Sigmoid colon (tissue), 6 donors: ENCODE measurements at regions not wholly inside any gene's neighbourhood (a gene's known extent, or its start where the extent isn't known, plus 50 kb on each side); places are given as distances from the start of the nearest gene placed in this dataset.

ENCODE experiments used
- DNase-seq: peaks from one replicate; pipeline ENCODE4 v3.0.0-alpha.2; 2019
- H3K27ac ChIP-seq, 4 donors: fragments of 200-600 bp; sonication (generic); one replicate each; pipeline ENCODE4 v1.5.1; 2016 to 2019; ENCODE audit warnings: mild to moderate bottlenecking in 1 of 4
- H3K27me3 ChIP-seq, 3 donors: fragments of 200-600 bp; sonication (generic); one replicate each; pipeline ENCODE4 v1.5.1; 2019; ENCODE audit warnings: mild to moderate bottlenecking in 1 of 3
- H3K36me3 ChIP-seq, 4 donors: fragments of 200-600 bp; sonication (generic); one replicate each; pipeline ENCODE4 v1.5.1; 2016 to 2019
- H3K4me1 ChIP-seq, 4 donors: fragments of 200-600 bp; sonication (generic); one replicate each; pipeline ENCODE4 v1.5.1; 2017 to 2019
- H3K4me3 ChIP-seq, 4 donors: fragments of 200-600 bp; sonication (generic); one replicate each; pipeline ENCODE4 v1.5.1; 2017 to 2019; ENCODE audit warnings: mild to moderate bottlenecking in 2 of 4, moderate library complexity in 1 of 4
- H3K9me3 ChIP-seq, 4 donors: fragments of 200-600 bp in 3 of 4; sonication (generic) in 3 of 4; one replicate each; pipeline versions ENCODE4 v1.5.1 to v1.6.1; 2013 to 2019
- CTCF ChIP-seq, 4 experiments: fragments of 450-650 bp in 3 of 4; fragments of 200-600 bp in 1 of 4; IDR thresholded peaks; one replicate each; pipeline ENCODE4 v1.5.1; 2016 to 2019; ENCODE audit warnings: antibody characterized with exemption in 4 of 4, mild to moderate bottlenecking in 3 of 4, moderate library complexity in 2 of 4
- EP300 ChIP-seq, 4 donors: sonication (generic); formaldehyde crosslinking; IDR thresholded peaks; one replicate each; pipeline ENCODE4 v1.6.1; 2017; ENCODE audit warnings: antibody characterized with exemption in 4 of 4
- POLR2A ChIP-seq, 2 donors: fragments of 450-650 bp; IDR thresholded peaks; one replicate each; pipeline ENCODE4 v1.6.1; 2016; ENCODE audit warnings: antibody characterized with exemption in 2 of 2, mild to moderate bottlenecking in 2 of 2, moderate library complexity in 2 of 2
- POLR2AphosphoS5 ChIP-seq, 4 donors: sonication (generic); formaldehyde crosslinking; IDR thresholded peaks; one replicate each; pipeline ENCODE4 v1.6.1; 2017; ENCODE audit warnings: antibody characterized with exemption in 4 of 4
- WGBS, 2 donors: extraction: QIAGEN DNeasy Blood & Tissue Kit; methylation state at CpG; one replicate each; pipeline ENCODE4 v1.1.7; 2013; 5-methylcytosine and 5-hydroxymethylcytosine counted together
- intact Hi-C: fragments of 100-400 bp; cut with DNase I; formaldehyde crosslinking; loops from one replicate; pipeline ENCODE4 v1.15.1; 2023
- donor health status: healthy with polysubstance abuse.
- donor health status: healthy.

GRCh38 chr16:47970291-47970931 lies 185.4 kb downstream of the ABCC12 start:
- intact Hi-C loops: no loop called here

GRCh38 chr16:47967374-47967773 lies 188.4 kb downstream of the ABCC12 start:
- no peak overlapping the region for H3K4me3 ChIP-seq
- no peaks in the 10 kb centered on the region for H3K9me3 ChIP-seq
- no peak for DNase-seq
- H3K36me3 ChIP-seq: no peaks in the 10 kb centered on the region
- TF ChIP-seq POLR2AphosphoS5 (IDR thresholded peaks at IDR 0.05) (no peak), POLR2A (IDR thresholded peaks at IDR 0.05) (no peak)
- 28 to 49% methylated on average over 2 of the region's 2 CpGs for whole genome bisulfite sequencing, 2 donors
- H3K4me1 ChIP-seq: no peaks in the 10 kb centered on the region
- intact Hi-C loops: no loop called here
- no peak overlapping the region for H3K27ac ChIP-seq
- no peaks in the 10 kb centered on the region for H3K27me3 ChIP-seq

More at GRCh38 chr16:47970291-47970931, 185.4 kb downstream of the ABCC12 start:
- no peak overlapping the region for H3K4me3 ChIP-seq
- no peak for DNase-seq
- no peak overlapping the region for H3K27ac ChIP-seq
- H3K4me1 ChIP-seq: no peaks in the 10 kb centered on the region
- no peaks in the 10 kb centered on the region for H3K36me3 ChIP-seq
- no peaks in the 10 kb centered on the region for H3K27me3 ChIP-seq
- no peaks in the 10 kb centered on the region for H3K9me3 ChIP-seq
- WGBS, 2 donors: 8 to 11% methylated on average over 2 of the region's 2 CpGs
- TF ChIP-seq CTCF (IDR thresholded peaks at IDR 0.05) (no peak), EP300 (IDR thresholded peaks at IDR 0.05) (no peak), POLR2A (IDR thresholded peaks at IDR 0.05) (no peak), POLR2AphosphoS5 (IDR thresholded peaks at IDR 0.05) (no peak)

- intact Hi-C loops: no loop called here
- 78 to 83% methylated on average over 4 of the region's 4 CpGs for WGBS, 2 donors
- Histone ChIP-seq H3K9me3 (no peaks in the 10 kb centered on the region), H3K4me3 (no peak overlapping the region), H3K27ac (no peak overlapping the region), H3K27me3 (no peaks in the 10 kb centered on the region), H3K4me1 (no peaks in the 10 kb centered on the region), H3K36me3 (no peaks in the 10 kb centered on the region)
- no peak for DNase-seq
- no peak for TF ChIP-seq EP300 (IDR thresholded peaks at IDR 0.05)
Measured at GRCh38 chr16:47966325-47966724, 189.5 kb downstream of the ABCC12 start.

GRCh38 chr16:47965439-47965838 lies 190.4 kb downstream of the ABCC12 start:
- Histone ChIP-seq H3K27ac (no peak overlapping the region), H3K27me3 (no peaks in the 10 kb centered on the region), H3K9me3 (no peaks in the 10 kb centered on the region), H3K36me3 (no peaks in the 10 kb centered on the region), H3K4me1 (no peaks in the 10 kb centered on the region), H3K4me3 (no peak overlapping the region)
- 31 to 36% methylated on average over 2 of the region's 2 CpGs for WGBS, 2 donors
- no peak for TF ChIP-seq POLR2A (IDR thresholded peaks at IDR 0.05)
- TF ChIP-seq CTCF (IDR thresholded peaks at IDR 0.05): no peak
- no peak for TF ChIP-seq EP300 (IDR thresholded peaks at IDR 0.05)
- no peak for TF ChIP-seq POLR2AphosphoS5 (IDR thresholded peaks at IDR 0.05)
- no peak for DNase-seq
- intact Hi-C loops: no loop called here

- Histone ChIP-seq H3K27me3 (no peaks in the 10 kb centered on the region), H3K4me3 (no peak overlapping the region), H3K4me1 (no peaks in the 10 kb centered on the region), H3K27ac (no peak overlapping the region), H3K36me3 (no peaks in the 10 kb centered on the region), H3K9me3 (no peaks in the 10 kb centered on the region)
- TF ChIP-seq POLR2A (IDR thresholded peaks at IDR 0.05) (no peak), CTCF (IDR thresholded peaks at IDR 0.05) (no peak), EP300 (IDR thresholded peaks at IDR 0.05) (no peak), POLR2AphosphoS5 (IDR thresholded peaks at IDR 0.05) (no peak)
- whole genome bisulfite sequencing, 2 donors: 83 to 87% methylated on average over 5 of the region's 5 CpGs
- intact Hi-C loops: no loop called here
- DNase-seq: no peak
Measured at GRCh38 chr16:47958726-47959125, 197.1 kb downstream of the ABCC12 start.

GRCh38 chr16:47956916-47957315 lies 198.9 kb downstream of the ABCC12 start:
- 48 to 50% methylated on average over 2 of the region's 2 CpGs for WGBS, 2 donors
- no peaks in the 10 kb centered on the region for H3K9me3 ChIP-seq
- H3K4me3 ChIP-seq: no peak overlapping the region
- H3K27ac ChIP-seq: no peak overlapping the region
- H3K36me3 ChIP-seq: no peaks in the 10 kb centered on the region
- DNase-seq: no peak
- intact Hi-C loops: no loop called here
- H3K27me3 ChIP-seq: no peaks in the 10 kb centered on the region
- TF ChIP-seq POLR2AphosphoS5 (IDR thresholded peaks at IDR 0.05) (no peak), EP300 (IDR thresholded peaks at IDR 0.05) (no peak), CTCF (IDR thresholded peaks at IDR 0.05) (no peak), POLR2A (IDR thresholded peaks at IDR 0.05) (no peak)
- H3K4me1 ChIP-seq: no peaks in the 10 kb centered on the region
